ENCODE measurements at regions not wholly inside any gene's neighbourhood (a gene's known extent, or its start where the extent isn't known, plus 50 kb on each side); places are given as distances from the start of the nearest gene placed in this dataset.

GRCh38 chr16:65754820-65755691, 611.4 kb upstream of the CDH5 start:
- TF ChIP-seq USF1 (IDR thresholded peaks at IDR 0.05): no peak
- TF ChIP-seq TCF12 (IDR thresholded peaks at IDR 0.05; ENCODE audit: low read depth): no peak
- TF ChIP-seq YY1 (IDR thresholded peaks at IDR 0.05; ENCODE audit: low read depth): no peak
- TF ChIP-seq RAD21 (IDR thresholded peaks at IDR 0.05; ENCODE audit: low read depth): no peak
- no peak for TF ChIP-seq CEBPB (IDR thresholded peaks at IDR 0.05)
- TF ChIP-seq ZBTB7A (IDR thresholded peaks at IDR 0.05; ENCODE audit: low read depth): no peak
- TF ChIP-seq TEAD4 (IDR thresholded peaks at IDR 0.05): no peak
- TF ChIP-seq NFIC (IDR thresholded peaks at IDR 0.05): no peak
- no peak for TF ChIP-seq TAF1 (IDR thresholded peaks at IDR 0.05; ENCODE audit: low read depth)
- TF ChIP-seq EGR1 (IDR thresholded peaks at IDR 0.05): no peak
- TF ChIP-seq MAX (IDR thresholded peaks at IDR 0.05): no peak
- no peak for TF ChIP-seq EP300 (IDR thresholded peaks at IDR 0.05; ENCODE audit: borderline replicate concordance)
- TF ChIP-seq CREB1 (IDR thresholded peaks at IDR 0.05; ENCODE audit: low read depth): no peak
- TF ChIP-seq REST (IDR thresholded peaks at IDR 0.05; ENCODE audit: low read depth): no peak
- TF ChIP-seq FOXM1 (IDR thresholded peaks at IDR 0.05; ENCODE audit: borderline replicate concordance, low read depth): no peak

GRCh38 chr16:65752522-65752844, 614.0 kb upstream of the CDH5 start:
- TF ChIP-seq CREB1 (IDR thresholded peaks at IDR 0.05; ENCODE audit: low read depth) (no peak), TAF1 (IDR thresholded peaks at IDR 0.05; ENCODE audit: low read depth) (no peak), FOXM1 (IDR thresholded peaks at IDR 0.05; ENCODE audit: borderline replicate concordance, low read depth) (no peak), RAD21 (IDR thresholded peaks at IDR 0.05; ENCODE audit: low read depth) (no peak), MAX (IDR thresholded peaks at IDR 0.05) (no peak), ZBTB7A (IDR thresholded peaks at IDR 0.05; ENCODE audit: low read depth) (no peak), REST (IDR thresholded peaks at IDR 0.05; ENCODE audit: low read depth) (no peak), YY1 (IDR thresholded peaks at IDR 0.05; ENCODE audit: low read depth) (no peak)

GRCh38 chr16:65751622-65752521, 614.6 kb upstream of the CDH5 start:
- TF ChIP-seq RAD21 (IDR thresholded peaks at IDR 0.05; ENCODE audit: low read depth) (no peak), TAF1 (IDR thresholded peaks at IDR 0.05; ENCODE audit: low read depth) (no peak), EGR1 (IDR thresholded peaks at IDR 0.05) (no peak), TCF12 (IDR thresholded peaks at IDR 0.05; ENCODE audit: low read depth) (no peak), USF1 (IDR thresholded peaks at IDR 0.05) (no peak), CEBPB (IDR thresholded peaks at IDR 0.05) (no peak), REST (IDR thresholded peaks at IDR 0.05; ENCODE audit: low read depth) (no peak), ZBTB7A (IDR thresholded peaks at IDR 0.05; ENCODE audit: low read depth) (no peak), EP300 (IDR thresholded peaks at IDR 0.05; ENCODE audit: borderline replicate concordance) (no peak), YY1 (IDR thresholded peaks at IDR 0.05; ENCODE audit: low read depth) (no peak), NFIC (IDR thresholded peaks at IDR 0.05) (no peak), CREB1 (IDR thresholded peaks at IDR 0.05; ENCODE audit: low read depth) (no peak), FOXM1 (IDR thresholded peaks at IDR 0.05; ENCODE audit: borderline replicate concordance, low read depth) (no peak), TEAD4 (IDR thresholded peaks at IDR 0.05) (no peak), MAX (IDR thresholded peaks at IDR 0.05) (no peak)

All from Ishikawa (cell line).